OCI-LY3 (cell line): ENCODE measurements at regions not wholly inside any gene's neighbourhood (a gene's known extent, or its start where the extent isn't known, plus 50 kb on each side); places are given as distances from the start of the nearest gene placed in this dataset.

Source experiments
- CTCF ChIP-seq: fragments of 200-600, 300-600 bp; sonication (generic); IDR thresholded peaks from 2 replicates; pipeline ENCODE4 v1.5.1; 2014; ENCODE audit warnings: antibody characterized with exemption, low read length, low read depth
- EZH2phosphoT487 ChIP-seq: fragments of 200-600 bp; shearing (Covaris generic); IDR thresholded peaks from 2 replicates; pipeline ENCODE4 v1.6.1; 2018; ENCODE audit warnings: antibody characterized with exemption, mixed run types, low read depth

DNA sequence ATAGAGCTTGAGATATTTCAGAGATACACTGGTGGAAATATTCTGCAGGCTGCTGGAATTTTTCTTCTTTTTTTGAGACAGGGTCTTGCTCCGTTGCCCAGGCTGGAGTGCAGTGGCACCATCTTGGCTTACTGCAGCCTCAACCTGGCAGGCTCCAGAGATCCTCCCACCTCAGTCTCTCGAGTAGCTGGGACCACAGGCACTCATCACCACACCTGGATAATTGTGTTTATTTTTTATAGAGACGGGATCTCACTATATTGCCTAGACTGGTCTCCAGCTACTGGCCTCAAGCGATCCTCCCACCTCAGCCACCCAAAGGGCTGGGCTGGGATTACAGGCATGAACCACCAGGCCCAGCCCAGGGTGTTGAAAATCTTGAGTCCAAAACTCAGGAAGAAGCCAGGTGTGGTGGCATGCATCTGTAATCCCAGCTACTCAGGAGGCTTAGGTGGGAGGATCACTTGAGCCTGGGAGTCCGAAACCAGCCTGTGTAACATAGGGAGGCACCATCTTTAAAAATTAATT is 55.7 kb upstream of the FOXK1 start:
- TF ChIP-seq CTCF: no peak
- TF ChIP-seq EZH2phosphoT487: no peak
